GM12872 (cell line): ENCODE measurements at regions not wholly inside any gene's neighbourhood (a gene's known extent, or its start where the extent isn't known, plus 50 kb on each side); places are given as distances from the start of the nearest gene placed in this dataset.
A peak's percentile ranks its signal among the peaks of the same experiment; 100 is the strongest.

Experiments
- CTCF ChIP-seq: IDR thresholded peaks from 3 replicates; pipeline ENCODE4 v1.5.1; 2011; ENCODE audit warnings: low read depth, mild to moderate bottlenecking, low read length, moderate library complexity; ENCODE audit not compliant: insufficient read depth

- no peak for TF ChIP-seq CTCF
Measured at GRCh38 chr6:140061110-140062042, 686.9 kb upstream of the CITED2 start.

- no peak for TF ChIP-seq CTCF
Measured at GRCh38 chr6:140059947-140060346, 685.5 kb upstream of the CITED2 start.

GRCh38 chr6:140058863-140059262 lies 684.4 kb upstream of the CITED2 start:
- no peak for TF ChIP-seq CTCF

GRCh38 chr6:140052736-140053729 lies 678.6 kb upstream of the CITED2 start:
- TF ChIP-seq CTCF, result peak; percentile 39; the same call in 2 of the 3 replicates

- TF ChIP-seq CTCF, result no peak
Measured at GRCh38 chr6:140051521-140052512, 677.4 kb upstream of the CITED2 start.

- no peak for TF ChIP-seq CTCF
Measured at GRCh38 chr6:140050101-140050995, 675.9 kb upstream of the CITED2 start.
